ENCODE measurements at regions not wholly inside any gene's neighbourhood (a gene's known extent, or its start where the extent isn't known, plus 50 kb on each side); places are given as distances from the start of the nearest gene placed in this dataset.
"Not testable (repeated sequence)": the region's sequence is repeated elsewhere in the genome, so short reads cannot be mapped to it uniquely, and the experiment has no call there.

DNA sequence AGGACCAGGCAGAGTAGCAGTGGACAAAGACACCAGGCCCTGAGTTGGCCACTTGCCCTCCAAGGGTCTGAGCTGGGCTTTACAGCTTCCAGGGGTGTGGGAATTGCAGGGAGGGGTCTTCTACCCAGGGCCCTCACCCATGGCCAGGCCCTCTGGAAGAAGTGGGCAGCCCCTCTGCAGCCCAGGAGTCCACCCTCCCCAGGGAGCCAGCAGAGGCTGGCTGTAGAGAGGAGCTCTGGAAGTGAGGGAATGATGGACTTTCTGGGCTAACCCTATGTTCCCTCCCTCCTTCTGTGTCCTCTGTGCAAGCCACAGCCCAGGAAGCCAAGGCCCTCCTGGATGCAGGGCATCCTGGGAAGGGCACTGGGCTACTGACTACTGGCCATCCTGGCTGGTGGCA lies 232.3 kb downstream of the POTEH start:
- TF ChIP-seq ZFP30 (CRISPR knock-in tag; IDR thresholded peaks at IDR 0.05); ESRRG (CRISPR knock-in tag; IDR thresholded peaks at IDR 0.05); BACH2 (CRISPR knock-in tag; IDR thresholded peaks at IDR 0.05; ENCODE audit: borderline replicate concordance): not testable (repeated sequence)
- TF ChIP-seq, protein P1, sequence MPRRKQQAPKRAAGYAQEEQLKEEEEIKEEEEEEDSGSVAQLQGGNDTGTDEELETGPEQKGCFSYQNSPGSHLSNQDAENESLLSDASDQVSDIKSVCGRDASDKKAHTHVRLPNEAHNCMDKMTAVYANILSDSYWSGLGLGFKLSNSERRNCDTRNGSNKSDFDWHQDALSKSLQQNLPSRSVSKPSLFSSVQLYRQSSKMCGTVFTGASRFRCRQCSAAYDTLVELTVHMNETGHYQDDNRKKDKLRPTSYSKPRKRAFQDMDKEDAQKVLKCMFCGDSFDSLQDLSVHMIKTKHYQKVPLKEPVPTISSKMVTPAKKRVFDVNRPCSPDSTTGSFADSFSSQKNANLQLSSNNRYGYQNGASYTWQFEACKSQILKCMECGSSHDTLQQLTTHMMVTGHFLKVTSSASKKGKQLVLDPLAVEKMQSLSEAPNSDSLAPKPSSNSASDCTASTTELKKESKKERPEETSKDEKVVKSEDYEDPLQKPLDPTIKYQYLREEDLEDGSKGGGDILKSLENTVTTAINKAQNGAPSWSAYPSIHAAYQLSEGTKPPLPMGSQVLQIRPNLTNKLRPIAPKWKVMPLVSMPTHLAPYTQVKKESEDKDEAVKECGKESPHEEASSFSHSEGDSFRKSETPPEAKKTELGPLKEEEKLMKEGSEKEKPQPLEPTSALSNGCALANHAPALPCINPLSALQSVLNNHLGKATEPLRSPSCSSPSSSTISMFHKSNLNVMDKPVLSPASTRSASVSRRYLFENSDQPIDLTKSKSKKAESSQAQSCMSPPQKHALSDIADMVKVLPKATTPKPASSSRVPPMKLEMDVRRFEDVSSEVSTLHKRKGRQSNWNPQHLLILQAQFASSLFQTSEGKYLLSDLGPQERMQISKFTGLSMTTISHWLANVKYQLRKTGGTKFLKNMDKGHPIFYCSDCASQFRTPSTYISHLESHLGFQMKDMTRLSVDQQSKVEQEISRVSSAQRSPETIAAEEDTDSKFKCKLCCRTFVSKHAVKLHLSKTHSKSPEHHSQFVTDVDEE (CRISPR knock-in tag; IDR thresholded peaks at IDR 0.05) = not testable (repeated sequence)
- TF ChIP-seq, protein P2, sequence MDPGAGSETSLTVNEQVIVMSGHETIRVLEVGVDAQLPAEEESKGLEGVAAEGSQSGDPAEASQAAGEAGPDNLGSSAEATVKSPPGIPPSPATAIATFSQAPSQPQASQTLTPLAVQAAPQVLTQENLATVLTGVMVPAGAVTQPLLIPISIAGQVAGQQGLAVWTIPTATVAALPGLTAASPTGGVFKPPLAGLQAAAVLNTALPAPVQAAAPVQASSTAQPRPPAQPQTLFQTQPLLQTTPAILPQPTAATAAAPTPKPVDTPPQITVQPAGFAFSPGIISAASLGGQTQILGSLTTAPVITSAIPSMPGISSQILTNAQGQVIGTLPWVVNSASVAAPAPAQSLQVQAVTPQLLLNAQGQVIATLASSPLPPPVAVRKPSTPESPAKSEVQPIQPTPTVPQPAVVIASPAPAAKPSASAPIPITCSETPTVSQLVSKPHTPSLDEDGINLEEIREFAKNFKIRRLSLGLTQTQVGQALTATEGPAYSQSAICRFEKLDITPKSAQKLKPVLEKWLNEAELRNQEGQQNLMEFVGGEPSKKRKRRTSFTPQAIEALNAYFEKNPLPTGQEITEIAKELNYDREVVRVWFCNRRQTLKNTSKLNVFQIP (CRISPR knock-in tag; IDR thresholded peaks at IDR 0.05; ENCODE audit: borderline replicate concordance, low read depth) = not testable (repeated sequence)
